ENCODE measurements at regions not wholly inside any gene's neighbourhood (a gene's known extent, or its start where the extent isn't known, plus 50 kb on each side); places are given as distances from the start of the nearest gene placed in this dataset.

GRCh38 chr14:38727731-38728130 lies 375.3 kb downstream of the SEC23A start:
- no peak for TF ChIP-seq EZH2 (IDR thresholded peaks at IDR 0.05; ENCODE audit: borderline replicate concordance)
- no peak for TF ChIP-seq CTCF (IDR thresholded peaks at IDR 0.05; ENCODE audit: poor library complexity)
